H1 (cell line): ENCODE measurements at regions not wholly inside any gene's neighbourhood (a gene's known extent, or its start where the extent isn't known, plus 50 kb on each side); places are given as distances from the start of the nearest gene placed in this dataset.
"Not testable (repeated sequence)": the region's sequence is repeated elsewhere in the genome, so short reads cannot be mapped to it uniquely, and the experiment has no call there.

Source experiments
- CTCF ChIA-PET: fragments of 300-600 bp; sonication (Branson Sonifier 250); formaldehyde crosslinking; loops from one replicate; lab custom pipeline; 2021; ENCODE audit not compliant: partially characterized antibody; lab: Charles Lee
- POLR2A ChIA-PET: fragments of 300-600 bp; sonication (Branson Sonifier 250); formaldehyde crosslinking; loops from one replicate; lab custom pipeline; 2021; ENCODE audit warnings: inconsistent platforms; ENCODE audit not compliant: partially characterized antibody; lab: Charles Lee
- DNase-seq, 2 experiments: peaks; one replicate each; pipeline versions ENCODE4 v3.0.0 to v3.0.0-alpha.2; 2010 to 2022; ENCODE audit warnings: low spot score in 2 of 2, low read depth in 1 of 2, mixed read lengths in 1 of 2
- FAIRE-seq: peaks from 2 replicates; lab custom pipeline; 2011; peaks lifted over from hg19 to GRCh38; lab: Jason Lieb, UNC
- H2AFZ ChIP-seq: 2 replicates; pipeline ENCODE4 v1.8.1; 2012; ENCODE audit warnings: low read length, inconsistent platforms
- H2AK5ac ChIP-seq: 2 replicates; pipeline ENCODE4 v1.6.1; 2013; ENCODE audit warnings: low read depth, low read length
- H2BK120ac ChIP-seq: replicated peaks from 2 replicates; pipeline ENCODE3; 2013; ENCODE audit warnings: low read depth, low read length, inconsistent platforms
- H2BK12ac ChIP-seq: 2 replicates; pipeline ENCODE4 v1.6.1; 2013; ENCODE audit warnings: low read depth, low read length
- H2BK15ac ChIP-seq: 2 replicates; pipeline ENCODE4 v1.6.1; 2013; ENCODE audit warnings: low read length
- H2BK20ac ChIP-seq: 2 replicates; pipeline ENCODE4 v1.6.1; 2013; ENCODE audit warnings: low read length
- H2BK5ac ChIP-seq: 2 replicates; pipeline ENCODE4 v1.6.1; 2013; ENCODE audit warnings: low read depth, low read length
- H3K14ac ChIP-seq: 2 replicates; pipeline ENCODE4 v1.6.1; 2013; ENCODE audit warnings: inconsistent platforms; ENCODE audit not compliant: insufficient read length
- H3K18ac ChIP-seq: 2 replicates; pipeline ENCODE4 v1.6.1; 2013; ENCODE audit warnings: low read length; ENCODE audit errors: extremely low read depth
- H3K23ac ChIP-seq: 2 replicates; pipeline ENCODE4 v1.6.1; 2013; ENCODE audit warnings: inconsistent platforms; ENCODE audit not compliant: insufficient read length
- H3K23me2 ChIP-seq: 2 replicates; pipeline ENCODE4 v1.6.1; 2013; ENCODE audit warnings: low read depth, low read length
- H3K27ac ChIP-seq: 2 replicates; pipeline ENCODE4 v1.6.1; 2011; ENCODE audit warnings: low read depth, low read length, inconsistent platforms
- H3K27me3 ChIP-seq, 4 experiments: replicated peaks in 1 of 4; 1 replicate in 1 of 4; 2 replicates in 3 of 4; pipeline versions ENCODE4 v1.6.1 to v1.8.1; 2011 to 2013; ENCODE audit warnings: low read length in 3 of 4, mild to moderate bottlenecking in 3 of 4, inconsistent platforms in 2 of 4, mixed read lengths in 2 of 4, moderate library complexity in 1 of 4; ENCODE audit not compliant: control insufficient read depth in 3 of 4, insufficient read depth in 3 of 4; ENCODE audit errors: extremely low read depth in 1 of 4
- H3K36me3 ChIP-seq, 4 experiments: 2 replicates each; pipeline versions ENCODE4 v1.6.1 to v1.8.1; 2011 to 2013; ENCODE audit warnings: mild to moderate bottlenecking in 4 of 4, low read length in 3 of 4, moderate library complexity in 2 of 4, control low read depth in 1 of 4, inconsistent platforms in 1 of 4; ENCODE audit not compliant: insufficient read depth in 4 of 4, control insufficient read depth in 2 of 4
- H3K4ac ChIP-seq: replicated peaks from 2 replicates; pipeline ENCODE3; 2013; ENCODE audit warnings: low read length, low read depth, mixed read lengths, inconsistent platforms; ENCODE audit not compliant: insufficient read length
- H3K4me1 ChIP-seq, 4 experiments: replicated peaks in 1 of 4; 1 replicate in 1 of 4; 2 replicates in 3 of 4; pipeline versions ENCODE4 v1.6.1 to v1.8.1; 2011 to 2013; ENCODE audit warnings: low read length in 3 of 4, inconsistent platforms in 2 of 4, mixed read lengths in 1 of 4; ENCODE audit not compliant: insufficient read depth in 4 of 4, control insufficient read depth in 3 of 4
- H3K4me2 ChIP-seq, 2 experiments: 2 replicates each; pipeline versions ENCODE4 v1.6.1 to v1.8.1; 2011 to 2013; ENCODE audit warnings: low read depth in 2 of 2, low read length in 2 of 2, control low read depth in 1 of 2, inconsistent platforms in 1 of 2, mild to moderate bottlenecking in 1 of 2; ENCODE audit not compliant: insufficient read depth in 1 of 2
- H3K4me3 ChIP-seq, 4 experiments: fragments of 200-600, 300-600 bp in 1 of 4; sonication (generic), shearing (Covaris generic), sonication (Bioruptor Twin) in 1 of 4; 2 replicates each; pipeline versions ENCODE4 v1.5.1 to v1.8.1; 2011 to 2016; ENCODE audit warnings: low read length in 4 of 4, low read depth in 3 of 4, control low read depth in 2 of 4, inconsistent platforms in 2 of 4, mild to moderate bottlenecking in 2 of 4, mixed read lengths in 1 of 4, moderate library complexity in 1 of 4; ENCODE audit not compliant: insufficient read depth in 2 of 4; ENCODE audit errors: extremely low read depth in 1 of 4
- H3K56ac ChIP-seq: replicated peaks from 2 replicates; pipeline ENCODE3; 2013; ENCODE audit warnings: low read depth, mild to moderate bottlenecking, mixed read lengths, low read length, inconsistent platforms; ENCODE audit not compliant: insufficient read length
- H3K79me1 ChIP-seq: 2 replicates; pipeline ENCODE4 v1.6.1; 2013; ENCODE audit warnings: low read depth, low read length, control low read depth
- H3K79me2 ChIP-seq, 2 experiments: 2 replicates each; pipeline versions ENCODE4 v1.6.1 to v1.8.1; 2012 to 2013; ENCODE audit warnings: low read length in 2 of 2, mild to moderate bottlenecking in 2 of 2, inconsistent platforms in 1 of 2; ENCODE audit not compliant: insufficient read depth in 2 of 2, control insufficient read depth in 1 of 2
- H3K9ac ChIP-seq, 4 experiments: replicated peaks in 1 of 4; 1 replicate in 1 of 4; 2 replicates in 3 of 4; pipeline versions ENCODE4 v1.6.1 to v1.8.1; 2011 to 2013; ENCODE audit warnings: low read depth in 3 of 4, low read length in 3 of 4, control low read depth in 2 of 4, mild to moderate bottlenecking in 2 of 4, moderate library complexity in 2 of 4, inconsistent platforms in 1 of 4; ENCODE audit errors: extremely low read depth in 1 of 4
- H3K9me3 ChIP-seq, 2 experiments: 2 replicates each; pipeline versions ENCODE4 v1.6.1 to v1.8.1; 2012 to 2013; ENCODE audit warnings: mild to moderate bottlenecking in 2 of 2, moderate library complexity in 2 of 2, control low read depth in 1 of 2, inconsistent platforms in 1 of 2, low read depth in 1 of 2, low read length in 1 of 2, mixed read lengths in 1 of 2; ENCODE audit not compliant: insufficient read depth in 2 of 2
- H4K20me1 ChIP-seq, 2 experiments: replicated peaks in 1 of 2; 2 replicates each; pipeline versions ENCODE3 to v1.8.1; 2011 to 2013; ENCODE audit warnings: inconsistent platforms in 2 of 2, low read length in 2 of 2, mild to moderate bottlenecking in 1 of 2; ENCODE audit not compliant: insufficient read depth in 2 of 2, control insufficient read depth in 1 of 2
- H4K5ac ChIP-seq: 2 replicates; pipeline ENCODE4 v1.6.1; 2013; ENCODE audit warnings: low read length, low read depth, mixed read lengths, inconsistent platforms; ENCODE audit not compliant: insufficient read length
- H4K8ac ChIP-seq: 2 replicates; pipeline ENCODE4 v1.8.0; 2013; ENCODE audit warnings: mild to moderate bottlenecking, moderate library complexity, low read length, inconsistent platforms; ENCODE audit not compliant: insufficient read depth; ENCODE audit errors: extremely low read depth
- H4K91ac ChIP-seq: replicated peaks from 2 replicates; pipeline ENCODE3; 2013; ENCODE audit warnings: low read length, mixed read lengths, inconsistent platforms; ENCODE audit not compliant: insufficient read length
- WGBS, 2 experiments: shearing (Covaris generic) in 1 of 2; methylation state at CpG; one replicate each; pipeline versions ENCODE4 v1.1.6 to v1.1.7; 2013 to 2015; ENCODE audit warnings: low lambda C conversion rate in 2 of 2, mixed read lengths in 2 of 2, inconsistent platforms in 1 of 2, low coverage in 1 of 2, missing lambda C conversion rate in 1 of 2; ENCODE audit not compliant: insufficient replicate concordance in 2 of 2, insufficient coverage in 1 of 2, insufficient read length in 1 of 2; ENCODE audit errors: extremely low coverage in 1 of 2, missing lambda C conversion rate in 1 of 2; 5-methylcytosine and 5-hydroxymethylcytosine counted together

GRCh38 chr9:63813391-63814021 lies 1471.5 kb downstream of the FOXD4L5 start:
- H3K56ac ChIP-seq, H2BK12ac ChIP-seq, H3K23me2 ChIP-seq, H2BK20ac ChIP-seq, H3K27ac ChIP-seq, H3K36me3 ChIP-seq, H4K20me1 ChIP-seq, H3K18ac ChIP-seq, H3K4me2 ChIP-seq, H2AK5ac ChIP-seq, H2AFZ ChIP-seq, H3K23ac ChIP-seq, FAIRE-seq, H2BK5ac ChIP-seq, H3K14ac ChIP-seq, H4K8ac ChIP-seq, H2BK120ac ChIP-seq, H3K4me1 ChIP-seq, H3K79me2 ChIP-seq, H4K5ac ChIP-seq, H3K4ac ChIP-seq, H4K91ac ChIP-seq, POLR2A ChIA-PET, H3K79me1 ChIP-seq, H3K9ac ChIP-seq, CTCF ChIA-PET, H3K4me3 ChIP-seq, H2BK15ac ChIP-seq: not testable (repeated sequence)
- 86% methylated on average over 13 of the region's 39 CpGs; no CpG with 5 or more reads in 1 of the 2 experiments for WGBS, 2 experiments
- Histone ChIP-seq H3K27me3 (peaks cover 5 to 22% (median 16%) of the 10 kb centered on the region in 4 experiments), H3K9me3 (peaks cover 7 to 63% of the 10 kb centered on the region in 2 experiments; a peak in 3 of 4 replicates)
- DNase-seq = peak in 1 of 2 experiments; percentile 45

DNA sequence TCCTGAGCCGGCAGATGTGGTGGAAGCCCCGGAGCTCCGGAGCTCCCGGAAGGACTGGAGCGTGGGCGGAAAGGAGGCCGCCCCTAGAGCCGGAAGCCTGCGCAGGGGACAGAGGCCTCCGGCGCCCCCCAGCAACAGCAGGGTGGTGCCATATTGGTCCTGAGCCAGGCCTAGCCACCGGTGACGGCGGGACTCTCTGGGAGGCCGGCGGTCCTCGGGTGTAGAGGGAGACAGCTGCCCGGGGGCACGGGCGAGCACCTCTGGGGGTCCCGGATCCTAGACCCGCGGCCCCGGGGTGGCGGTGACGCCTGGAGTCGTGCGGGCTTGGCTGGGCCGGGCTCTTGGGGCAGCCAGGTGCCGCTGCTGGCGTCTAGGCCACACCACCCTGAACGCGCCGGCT lies 1472.2 kb downstream of the FOXD4L5 start:
- H3K79me1 ChIP-seq, H3K36me3 ChIP-seq, CTCF ChIA-PET, H2AFZ ChIP-seq, H3K23me2 ChIP-seq, H3K27ac ChIP-seq, H4K20me1 ChIP-seq, POLR2A ChIA-PET, FAIRE-seq, H2BK5ac ChIP-seq, H4K5ac ChIP-seq, H3K23ac ChIP-seq, H3K56ac ChIP-seq, H2BK12ac ChIP-seq, H3K4me1 ChIP-seq, DNase-seq, H3K4me2 ChIP-seq, H3K4me3 ChIP-seq, H3K14ac ChIP-seq, H4K8ac ChIP-seq, H3K4ac ChIP-seq, H4K91ac ChIP-seq, H3K9ac ChIP-seq, H3K79me2 ChIP-seq, H2BK120ac ChIP-seq, H2BK20ac ChIP-seq, H2BK15ac ChIP-seq, H3K18ac ChIP-seq, H2AK5ac ChIP-seq: not testable (repeated sequence)
- WGBS, 2 experiments = 89% methylated on average over 20 of the region's 34 CpGs; no CpG with 5 or more reads in 1 of the 2 experiments
- Histone ChIP-seq H3K27me3 (peaks cover 5 to 18% (median 12%) of the 10 kb centered on the region in 4 experiments), H3K9me3 (peaks cover 4 to 59% of the 10 kb centered on the region in 2 experiments; a peak in 3 of 4 replicates)
